BE2C (cell line): ENCODE measurements at regions not wholly inside any gene's neighbourhood (a gene's known extent, or its start where the extent isn't known, plus 50 kb on each side); places are given as distances from the start of the nearest gene placed in this dataset.

Experiments used
- DNase-seq: peaks from one replicate; pipeline ENCODE4 v3.0.0-alpha.2; 2020
- H3K27me3 ChIP-seq: fragments of 250-450 bp; sonication (Bioruptor Pico); 2 replicates; pipeline ENCODE4 v1.5.1; 2020; ENCODE audit warnings: mild to moderate bottlenecking
- H3K36me3 ChIP-seq: fragments of 250-450 bp; sonication (Bioruptor Pico); 2 replicates; pipeline ENCODE4 v1.5.1; 2020; ENCODE audit warnings: mild to moderate bottlenecking
- H3K4me1 ChIP-seq: fragments of 250-450 bp; sonication (Bioruptor Pico); 2 replicates; pipeline ENCODE4 v1.5.1; 2020
- H3K4me3 ChIP-seq: 2 replicates; pipeline ENCODE4 v1.5.1; 2011; ENCODE audit warnings: low read depth, low read length
- H3K9me3 ChIP-seq: fragments of 250-450 bp; sonication (Bioruptor Pico); 2 replicates; pipeline ENCODE4 v1.5.1; 2020
- TF ChIP-seq, protein P1 (sequence below): IDR thresholded peaks from 2 replicates; pipeline ENCODE4 v1.5.1; 2012; ENCODE audit warnings: mild to moderate bottlenecking, low read depth, low read length

DNA sequence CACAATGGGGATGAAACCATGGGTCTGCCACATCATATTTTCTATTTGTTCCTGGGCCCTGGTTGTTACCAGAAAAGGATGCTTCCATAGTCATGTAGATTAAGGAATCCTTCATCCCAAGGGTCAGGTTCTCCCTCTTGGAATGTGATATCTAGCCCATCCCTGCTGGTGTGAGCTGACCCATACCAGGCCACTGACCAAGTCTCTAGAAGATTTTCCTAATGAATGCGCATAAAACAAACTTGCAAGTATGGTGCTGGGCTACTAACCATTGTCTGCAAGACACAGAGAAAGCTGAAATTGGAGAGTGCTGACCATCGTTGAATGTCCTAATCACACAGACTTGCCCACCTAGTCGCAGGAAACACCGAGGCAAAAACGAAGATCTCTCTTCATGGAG is 972.6 kb downstream of the EFNA5 start:
- Histone ChIP-seq H3K36me3 (no peaks in the 10 kb centered on the region), H3K4me3 (no peak overlapping the region), H3K9me3 (no peaks in the 10 kb centered on the region), H3K27me3 (no peaks in the 10 kb centered on the region), H3K4me1 (no peaks in the 10 kb centered on the region)
- DNase-seq, result no peak
- TF ChIP-seq, protein P1, sequence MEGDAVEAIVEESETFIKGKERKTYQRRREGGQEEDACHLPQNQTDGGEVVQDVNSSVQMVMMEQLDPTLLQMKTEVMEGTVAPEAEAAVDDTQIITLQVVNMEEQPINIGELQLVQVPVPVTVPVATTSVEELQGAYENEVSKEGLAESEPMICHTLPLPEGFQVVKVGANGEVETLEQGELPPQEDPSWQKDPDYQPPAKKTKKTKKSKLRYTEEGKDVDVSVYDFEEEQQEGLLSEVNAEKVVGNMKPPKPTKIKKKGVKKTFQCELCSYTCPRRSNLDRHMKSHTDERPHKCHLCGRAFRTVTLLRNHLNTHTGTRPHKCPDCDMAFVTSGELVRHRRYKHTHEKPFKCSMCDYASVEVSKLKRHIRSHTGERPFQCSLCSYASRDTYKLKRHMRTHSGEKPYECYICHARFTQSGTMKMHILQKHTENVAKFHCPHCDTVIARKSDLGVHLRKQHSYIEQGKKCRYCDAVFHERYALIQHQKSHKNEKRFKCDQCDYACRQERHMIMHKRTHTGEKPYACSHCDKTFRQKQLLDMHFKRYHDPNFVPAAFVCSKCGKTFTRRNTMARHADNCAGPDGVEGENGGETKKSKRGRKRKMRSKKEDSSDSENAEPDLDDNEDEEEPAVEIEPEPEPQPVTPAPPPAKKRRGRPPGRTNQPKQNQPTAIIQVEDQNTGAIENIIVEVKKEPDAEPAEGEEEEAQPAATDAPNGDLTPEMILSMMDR, result no peak

- H3K4me3 ChIP-seq, result no peak overlapping the region
- no peaks in the 10 kb centered on the region for H3K9me3 ChIP-seq
- DNase-seq, result no peak
- H3K27me3 ChIP-seq, result no peaks in the 10 kb centered on the region
- TF ChIP-seq, protein P1, result no peak
- no peaks in the 10 kb centered on the region for H3K36me3 ChIP-seq
- H3K4me1 ChIP-seq, result no peaks in the 10 kb centered on the region
Measured at GRCh38 chr5:106691701-106692100, 979.0 kb downstream of the EFNA5 start.

DNA sequence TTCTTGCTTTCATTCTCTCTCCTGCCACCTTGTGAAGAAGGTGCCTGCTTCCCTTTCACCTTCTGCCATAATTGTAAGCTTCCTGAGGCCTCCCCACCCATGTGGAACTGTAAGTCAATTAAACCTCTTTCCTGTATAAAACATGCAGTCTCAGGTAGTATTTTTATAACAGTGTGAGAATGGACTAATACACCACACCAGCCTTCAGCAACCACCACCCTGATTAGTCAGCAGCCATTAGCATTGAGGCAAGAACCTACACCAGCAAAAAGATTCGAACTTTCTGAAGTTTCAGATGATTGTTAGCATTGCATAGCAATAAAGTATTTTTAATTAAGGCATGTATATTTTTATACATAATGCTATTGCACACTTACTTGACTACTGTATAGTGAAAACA is 980.2 kb downstream of the EFNA5 start:
- Histone ChIP-seq H3K36me3 (no peaks in the 10 kb centered on the region), H3K9me3 (no peaks in the 10 kb centered on the region), H3K27me3 (no peaks in the 10 kb centered on the region), H3K4me1 (no peaks in the 10 kb centered on the region), H3K4me3 (no peak overlapping the region)
- no peak for DNase-seq
- TF ChIP-seq, protein P1, result no peak

GRCh38 chr5:106680330-106680729 is 990.4 kb downstream of the EFNA5 start:
- TF ChIP-seq, protein P1, result no peak
- DNase-seq, result no peak
- no peak overlapping the region for H3K4me3 ChIP-seq

DNA sequence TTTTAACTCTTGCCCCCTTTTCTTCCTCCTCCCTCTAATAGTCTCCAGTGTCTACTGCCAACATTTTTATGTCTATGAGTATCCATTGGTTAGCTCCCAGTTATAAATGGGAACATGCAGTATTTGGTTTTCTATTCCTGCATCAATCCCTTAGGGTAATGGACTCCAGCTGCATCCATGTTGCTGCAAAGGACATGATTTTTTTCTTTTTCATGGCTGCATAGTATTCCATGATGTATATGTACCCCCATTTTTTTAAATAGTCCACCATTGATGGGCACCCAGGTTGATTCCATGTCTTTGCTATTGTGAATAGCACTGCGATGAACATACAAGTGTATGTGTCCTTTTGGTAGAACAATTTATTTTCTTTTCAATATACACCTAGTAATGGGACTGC is 993.7 kb downstream of the EFNA5 start:
- TF ChIP-seq, protein P1, result no peak
- no peaks in the 10 kb centered on the region for H3K27me3 ChIP-seq
- DNase-seq, result no peak
- no peak overlapping the region for H3K4me3 ChIP-seq
- H3K4me1 ChIP-seq, result no peaks in the 10 kb centered on the region
- no peaks in the 10 kb centered on the region for H3K9me3 ChIP-seq
- H3K36me3 ChIP-seq, result no peaks in the 10 kb centered on the region

More at GRCh38 chr5:106680330-106680729, 990.4 kb downstream of the EFNA5 start:
- no peaks in the 10 kb centered on the region for H3K9me3 ChIP-seq
- H3K27me3 ChIP-seq, result no peaks in the 10 kb centered on the region
- H3K36me3 ChIP-seq, result no peaks in the 10 kb centered on the region
- H3K4me1 ChIP-seq, result no peaks in the 10 kb centered on the region

- H3K4me3 ChIP-seq, result no peak overlapping the region
- H3K27me3 ChIP-seq, result no peaks in the 10 kb centered on the region
- no peaks in the 10 kb centered on the region for H3K36me3 ChIP-seq
- no peak for DNase-seq
- no peaks in the 10 kb centered on the region for H3K4me1 ChIP-seq
- H3K9me3 ChIP-seq, result no peaks in the 10 kb centered on the region
- TF ChIP-seq, protein P1, result no peak
Measured at GRCh38 chr5:106675687-106676086, 995.0 kb downstream of the EFNA5 start.
